SK-N-SH (cell line): ENCODE measurements at regions not wholly inside any gene's neighbourhood (a gene's known extent, or its start where the extent isn't known, plus 50 kb on each side); places are given as distances from the start of the nearest gene placed in this dataset.
A peak's percentile ranks its signal among the peaks of the same experiment; 100 is the strongest.

Experiments used
- CTCF ChIA-PET: fragments of 300-600, 350-600 bp; formaldehyde crosslinking; extraction: SDS; loops from one replicate; lab custom pipeline; 2021; lab: Yijun Ruan, JAX
- POLR2A ChIA-PET: fragments of 350-600 bp; sonication (Branson Sonifier 250); formaldehyde crosslinking; extraction: SDS; loops from one replicate; lab custom pipeline; 2020; ENCODE audit warnings: antibody characterized with exemption, inconsistent platforms; lab: Yijun Ruan, JAX
- DNase-seq: peaks from one replicate; pipeline ENCODE4 v3.0.0; 2012
- H2AFZ ChIP-seq: fragments of 200-600 bp; sonication (generic); 2 replicates; pipeline ENCODE4 v1.8.1; 2016; ENCODE audit warnings: antibody characterized with exemption, mild to moderate bottlenecking, low read depth
- H3F3A ChIP-seq: fragments of 200-600 bp; sonication (generic); replicated peaks from 2 replicates; pipeline ENCODE3; 2016; ENCODE audit warnings: antibody characterized with exemption, mild to moderate bottlenecking; ENCODE audit not compliant: insufficient read depth
- H3K27ac ChIP-seq, 2 experiments: fragments of 200-500 bp in 1 of 2; fragments of 200-600 bp in 1 of 2; sonication (Bioruptor generic) in 1 of 2; sonication (generic), shearing (Covaris generic) in 1 of 2; 2 replicates each; pipeline versions ENCODE4 v1.5.1 to v1.6.1; 2014 to 2016; ENCODE audit warnings: low read depth in 2 of 2, inconsistent platforms in 1 of 2, low read length in 1 of 2, mild to moderate bottlenecking in 1 of 2, mixed read lengths in 1 of 2
- H3K27me3 ChIP-seq: fragments of 200-600 bp; sonication (generic), shearing (Covaris generic); 2 replicates; pipeline ENCODE4 v1.6.1; 2016; ENCODE audit warnings: mixed run types; ENCODE audit not compliant: insufficient read depth
- H3K36me3 ChIP-seq, 2 experiments: fragments of 200-500 bp in 1 of 2; fragments of 200-600 bp in 1 of 2; sonication (Bioruptor generic) in 1 of 2; sonication (generic) in 1 of 2; replicated peaks in 1 of 2; 2 replicates each; pipeline versions ENCODE3 to v1.5.1; 2014 to 2016; ENCODE audit warnings: low read length in 1 of 2, mild to moderate bottlenecking in 1 of 2; ENCODE audit not compliant: insufficient read depth in 2 of 2, control insufficient read depth in 1 of 2
- H3K4me1 ChIP-seq, 2 experiments: fragments of 200-500 bp in 1 of 2; fragments of 200-600 bp in 1 of 2; sonication (Bioruptor generic) in 1 of 2; sonication (generic), shearing (Covaris generic) in 1 of 2; 2 replicates each; pipeline versions ENCODE4 v1.5.1 to v1.6.1; 2014 to 2016; ENCODE audit warnings: low read depth in 1 of 2, low read length in 1 of 2, mixed run types in 1 of 2; ENCODE audit not compliant: insufficient read depth in 2 of 2, control insufficient read depth in 1 of 2
- H3K4me2 ChIP-seq: fragments of 200-600 bp; sonication (generic), shearing (Covaris generic); 2 replicates; pipeline ENCODE4 v1.6.1; 2017; ENCODE audit warnings: mixed run types
- H3K4me3 ChIP-seq, 2 experiments: fragments of 200-500 bp in 1 of 2; fragments of 200-600 bp in 1 of 2; sonication (Bioruptor generic) in 1 of 2; sonication (generic), shearing (Covaris generic) in 1 of 2; 2 replicates each; pipeline versions ENCODE4 v1.5.1 to v1.8.1; 2014 to 2016; ENCODE audit warnings: low read depth in 2 of 2, inconsistent platforms in 1 of 2, low read length in 1 of 2, mild to moderate bottlenecking in 1 of 2, mixed read lengths in 1 of 2, moderate library complexity in 1 of 2
- H3K79me2 ChIP-seq: fragments of 200-600 bp; sonication (generic); 2 replicates; pipeline ENCODE4 v1.8.1; 2017; ENCODE audit warnings: mild to moderate bottlenecking; ENCODE audit not compliant: insufficient read depth
- H3K9ac ChIP-seq: fragments of 200-600 bp; sonication (generic); 2 replicates; pipeline ENCODE4 v1.6.1; 2017; ENCODE audit warnings: mixed run types
- H3K9me2 ChIP-seq: fragments of 200-600 bp; sonication (generic); 2 replicates; pipeline ENCODE4 v1.6.1; 2017; ENCODE audit warnings: mixed run types
- H3K9me3 ChIP-seq: fragments of 200-600 bp; sonication (generic); 2 replicates; pipeline ENCODE4 v1.6.1; 2017; ENCODE audit warnings: mixed run types, mild to moderate bottlenecking, moderate library complexity
- H4K20me1 ChIP-seq: fragments of 200-600 bp; sonication (generic); 2 replicates; pipeline ENCODE4 v1.6.1; 2017; ENCODE audit warnings: mild to moderate bottlenecking, mixed run types; ENCODE audit not compliant: insufficient read depth
- ELF1 ChIP-seq: IDR thresholded peaks from 2 replicates; pipeline ENCODE4 v1.4.0; 2012
- EP300 ChIP-seq, 2 experiments: IDR thresholded peaks; 2 replicates each; pipeline versions ENCODE4 v1.4.0 to v1.6.1; 2012; ENCODE audit warnings: borderline replicate concordance in 1 of 2, low read depth in 1 of 2, low read length in 1 of 2
- FOXM1 ChIP-seq: IDR thresholded peaks from 2 replicates; pipeline ENCODE4 v1.4.0; 2012; ENCODE audit warnings: low read depth, mild to moderate bottlenecking
- GABPA ChIP-seq: IDR thresholded peaks from 2 replicates; pipeline ENCODE4 v1.4.0; 2012; ENCODE audit warnings: low read depth, mild to moderate bottlenecking
- GATA2 ChIP-seq: sonication (generic); formaldehyde crosslinking; IDR thresholded peaks from 2 replicates; pipeline ENCODE4 v1.5.0; 2020; ENCODE audit warnings: mild to moderate bottlenecking, missing genetic modification reagents
- JUND ChIP-seq: IDR thresholded peaks from 2 replicates; pipeline ENCODE4 v1.4.0; 2012
- MEF2A ChIP-seq: IDR thresholded peaks from 2 replicates; pipeline ENCODE4 v1.4.0; 2012; ENCODE audit warnings: low read depth, borderline replicate concordance
- MXI1 ChIP-seq: IDR thresholded peaks from 2 replicates; pipeline ENCODE4 v1.6.1; 2012; ENCODE audit warnings: mild to moderate bottlenecking, low read depth, low read length, improper control_type of control experiment
- NFIC ChIP-seq: IDR thresholded peaks from 2 replicates; pipeline ENCODE4 v1.4.0; 2012; ENCODE audit warnings: borderline replicate concordance
- POLR2AphosphoS5 ChIP-seq: IDR thresholded peaks from 2 replicates; pipeline ENCODE4 v1.6.1; 2012; ENCODE audit warnings: low read depth, low read length
- RAD21 ChIP-seq: IDR thresholded peaks from 2 replicates; pipeline ENCODE4 v1.6.1; 2012; ENCODE audit warnings: mild to moderate bottlenecking, low read length
- RCOR1 ChIP-seq: fragments of 150-350 bp; IDR thresholded peaks from 2 replicates; pipeline ENCODE4 v1.6.1; 2017; ENCODE audit warnings: antibody characterized with exemption, low read length
- RFX5 ChIP-seq: IDR thresholded peaks from 2 replicates; pipeline ENCODE4 v1.6.1; 2012; ENCODE audit warnings: mild to moderate bottlenecking, improper control_type of control experiment, low read length
- SIN3A ChIP-seq: IDR thresholded peaks from 2 replicates; pipeline ENCODE4 v1.6.1; 2012; ENCODE audit warnings: low read depth, mild to moderate bottlenecking, low read length, moderate library complexity, borderline replicate concordance
- SMC3 ChIP-seq: IDR thresholded peaks from 2 replicates; pipeline ENCODE4 v1.6.1; 2012; ENCODE audit warnings: low read depth, low read length, improper control_type of control experiment
- TAF1 ChIP-seq: IDR thresholded peaks from 2 replicates; pipeline ENCODE4 v1.6.1; 2012; ENCODE audit warnings: low read depth, mild to moderate bottlenecking, low read length, moderate library complexity, borderline replicate concordance
- TCF12 ChIP-seq: IDR thresholded peaks from 2 replicates; pipeline ENCODE4 v1.4.0; 2012
- YY1 ChIP-seq: IDR thresholded peaks from 2 replicates; pipeline ENCODE4 v1.4.0; 2012; ENCODE audit warnings: low read depth, mild to moderate bottlenecking
- WGBS: methylation state at CpG from one replicate; pipeline ENCODE4 v1.1.6; 2017; ENCODE audit warnings: low lambda C conversion rate; 5-methylcytosine and 5-hydroxymethylcytosine counted together
- TF ChIP-seq, protein P1 (sequence below): fragments of 150-350 bp; IDR thresholded peaks from 2 replicates; pipeline ENCODE4 v1.6.1; 2016; ENCODE audit warnings: mild to moderate bottlenecking, low read depth, low read length
- TF ChIP-seq, protein P2 (sequence below): fragments of 200-600 bp; sonication (generic); IDR thresholded peaks from 2 replicates; pipeline ENCODE4 v1.6.1; 2017; ENCODE audit warnings: antibody characterized with exemption, mild to moderate bottlenecking, moderate library complexity

DNA sequence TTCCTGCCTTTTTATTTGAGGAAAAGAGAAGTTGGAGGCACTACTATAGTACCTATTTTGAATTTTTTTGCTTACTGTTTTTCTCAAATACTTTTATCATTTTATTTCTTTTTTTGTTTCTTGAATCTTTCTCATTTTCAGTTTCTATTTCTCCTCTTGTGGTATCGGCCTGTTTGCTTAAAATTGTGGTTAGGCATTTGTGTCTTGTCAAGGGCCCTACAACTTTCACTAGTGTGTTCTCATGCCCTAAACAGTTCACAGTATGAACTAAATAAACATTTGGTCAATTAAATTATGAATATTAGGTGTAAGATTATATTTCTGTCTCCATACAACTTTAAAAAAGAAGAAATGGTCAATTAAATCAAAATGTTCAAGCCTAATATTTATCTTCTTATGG, 613.5 kb downstream of the MBD2 start:
- Histone ChIP-seq H3K9ac (no peak overlapping the region), H3K4me3 (no peak overlapping the region), H3K36me3 (no peaks in the 10 kb centered on the region), H4K20me1 (no peaks in the 10 kb centered on the region), H2AFZ (no peak overlapping the region), H3K9me2 (no peaks in the 10 kb centered on the region), H3K27me3 (no peaks in the 10 kb centered on the region), H3K27ac (no peak overlapping the region), H3K4me2 (no peak overlapping the region), H3K79me2 (no peaks in the 10 kb centered on the region), H3F3A (no peaks in the 10 kb centered on the region), H3K4me1 (peaks cover 0 to 3% of the 10 kb centered on the region in 2 experiments; a peak in 2 of 4 replicates), H3K9me3 (no peaks in the 10 kb centered on the region)
- ChIA-PET CTCF (no interaction called here), POLR2A (no interaction called here)
- TF ChIP-seq RFX5 (no peak), RAD21 (no peak), RCOR1 (no peak), GABPA (no peak), YY1 (no peak), FOXM1 (no peak), GATA2 (CRISPR knock-in tag) (no peak), SIN3A (no peak), ELF1 (no peak), MEF2A (no peak), TAF1 (no peak), NFIC (no peak), JUND (no peak), POLR2AphosphoS5 (no peak), EP300 (IDR thresholded peaks at IDR 0.05; ENCODE audit: borderline replicate concordance in 1 of 2, low read depth in 1 of 2, low read length in 1 of 2) (no peak), TCF12 (no peak), SMC3 (no peak)
- TF ChIP-seq, protein P1, sequence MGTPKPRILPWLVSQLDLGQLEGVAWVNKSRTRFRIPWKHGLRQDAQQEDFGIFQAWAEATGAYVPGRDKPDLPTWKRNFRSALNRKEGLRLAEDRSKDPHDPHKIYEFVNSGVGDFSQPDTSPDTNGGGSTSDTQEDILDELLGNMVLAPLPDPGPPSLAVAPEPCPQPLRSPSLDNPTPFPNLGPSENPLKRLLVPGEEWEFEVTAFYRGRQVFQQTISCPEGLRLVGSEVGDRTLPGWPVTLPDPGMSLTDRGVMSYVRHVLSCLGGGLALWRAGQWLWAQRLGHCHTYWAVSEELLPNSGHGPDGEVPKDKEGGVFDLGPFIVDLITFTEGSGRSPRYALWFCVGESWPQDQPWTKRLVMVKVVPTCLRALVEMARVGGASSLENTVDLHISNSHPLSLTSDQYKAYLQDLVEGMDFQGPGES, result no peak
- TF ChIP-seq, protein P2, sequence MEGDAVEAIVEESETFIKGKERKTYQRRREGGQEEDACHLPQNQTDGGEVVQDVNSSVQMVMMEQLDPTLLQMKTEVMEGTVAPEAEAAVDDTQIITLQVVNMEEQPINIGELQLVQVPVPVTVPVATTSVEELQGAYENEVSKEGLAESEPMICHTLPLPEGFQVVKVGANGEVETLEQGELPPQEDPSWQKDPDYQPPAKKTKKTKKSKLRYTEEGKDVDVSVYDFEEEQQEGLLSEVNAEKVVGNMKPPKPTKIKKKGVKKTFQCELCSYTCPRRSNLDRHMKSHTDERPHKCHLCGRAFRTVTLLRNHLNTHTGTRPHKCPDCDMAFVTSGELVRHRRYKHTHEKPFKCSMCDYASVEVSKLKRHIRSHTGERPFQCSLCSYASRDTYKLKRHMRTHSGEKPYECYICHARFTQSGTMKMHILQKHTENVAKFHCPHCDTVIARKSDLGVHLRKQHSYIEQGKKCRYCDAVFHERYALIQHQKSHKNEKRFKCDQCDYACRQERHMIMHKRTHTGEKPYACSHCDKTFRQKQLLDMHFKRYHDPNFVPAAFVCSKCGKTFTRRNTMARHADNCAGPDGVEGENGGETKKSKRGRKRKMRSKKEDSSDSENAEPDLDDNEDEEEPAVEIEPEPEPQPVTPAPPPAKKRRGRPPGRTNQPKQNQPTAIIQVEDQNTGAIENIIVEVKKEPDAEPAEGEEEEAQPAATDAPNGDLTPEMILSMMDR, result no peak
- 19% methylated on average over 1 of the region's 1 CpG for WGBS
- no peak for DNase-seq

DNA sequence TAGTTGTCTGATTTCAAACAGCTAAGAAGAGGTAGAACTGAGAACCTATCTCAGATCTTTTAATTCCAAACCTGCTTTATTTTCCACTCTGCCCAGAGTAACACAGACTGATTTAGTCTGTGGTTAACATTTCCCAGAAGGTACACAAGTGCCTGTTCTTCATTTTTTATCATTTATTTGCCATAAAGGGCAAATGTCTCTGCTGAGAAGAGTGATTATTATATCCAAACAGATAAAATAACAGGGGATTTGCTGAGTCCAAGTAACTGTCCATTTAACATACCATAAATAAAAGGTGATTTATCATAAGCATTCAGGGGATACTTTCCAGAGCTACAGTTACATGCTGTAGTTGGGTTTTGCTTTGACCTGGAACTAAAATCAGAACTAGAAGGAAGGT, 617.7 kb downstream of the MBD2 start:
- Histone ChIP-seq H3K79me2 (no peaks in the 10 kb centered on the region), H3K9me3 (no peaks in the 10 kb centered on the region), H3K4me3 (no peak overlapping the region), H3K9ac (no peak overlapping the region), H2AFZ (no peak overlapping the region), H4K20me1 (no peaks in the 10 kb centered on the region), H3K4me1 (peaks cover 0 to 3% of the 10 kb centered on the region in 2 experiments; a peak in 2 of 4 replicates), H3K36me3 (no peaks in the 10 kb centered on the region), H3K4me2 (no peak overlapping the region), H3K27me3 (no peaks in the 10 kb centered on the region), H3F3A (no peaks in the 10 kb centered on the region), H3K27ac (peak overlapping the region in 1 of 2 experiments; percentile 67; a peak in 2 of 4 replicates), H3K9me2 (no peaks in the 10 kb centered on the region)
- TF ChIP-seq GATA2 (CRISPR knock-in tag) (peak; percentile 65), EP300 (IDR thresholded peaks at IDR 0.05; ENCODE audit: borderline replicate concordance in 1 of 2, low read depth in 1 of 2, low read length in 1 of 2) (peak in 1 of 2 experiments; percentile 57; a peak in 2 of 4 replicates), MXI1 (no peak)
- DNase-seq, result no peak
- POLR2A ChIA-PET, result no interaction called here
- CTCF ChIA-PET, result interaction anchor here (0.9 kb wide), 1 partner anchor 39 kb away, joined by 3 read pairs; no protein-coding TSS in a partner anchor
